ENCODE measurements at regions not wholly inside any gene's neighbourhood (a gene's known extent, or its start where the extent isn't known, plus 50 kb on each side); places are given as distances from the start of the nearest gene placed in this dataset.

- TF ChIP-seq CTCF (IDR thresholded peaks at IDR 0.05) (no peak), POLR2A (IDR thresholded peaks at IDR 0.05) (no peak)
These were observed 199.2 kb downstream of the HLX start for GRCh38 chr1:221078260-221078965.

Measured in testis (tissue), 2 donors.